GM18867 (cell line): ENCODE measurements at regions not wholly inside any gene's neighbourhood (a gene's known extent, or its start where the extent isn't known, plus 50 kb on each side); places are given as distances from the start of the nearest gene placed in this dataset.
"Not testable (repeated sequence)": the region's sequence is repeated elsewhere in the genome, so short reads cannot be mapped to it uniquely, and the experiment has no call there.

Experiments
- ATAC-seq: cut with Tn5 transposase; IDR thresholded peaks from one replicate; pipeline ENCODE4 v1.9.1; 2021; ENCODE audit warnings: mild to moderate bottlenecking, moderate library complexity; ENCODE audit not compliant: unreplicated experiment

- no peak for ATAC-seq
Observed at GRCh38 chr7:16933296-16934279, 51.8 kb upstream of the AGR3 start.

GRCh38 chr7:16934722-16935340 is 53.0 kb upstream of the AGR3 start:
- ATAC-seq = no peak

- ATAC-seq = no peak
Observed at GRCh38 chr7:16935341-16935735, 53.6 kb upstream of the AGR3 start.

- no peak for ATAC-seq
Observed at GRCh38 chr7:16936626-16937422, 55.0 kb upstream of the AGR3 start.

- ATAC-seq = no peak
Observed at GRCh38 chr7:16939161-16939560, 57.4 kb upstream of the AGR3 start.

- ATAC-seq = no peak
Observed at GRCh38 chr7:16940776-16941175, 59.0 kb upstream of the AGR3 start.

- no peak for ATAC-seq
Observed at GRCh38 chr7:16942929-16943509, 61.2 kb upstream of the AGR3 start.

GRCh38 chr7:16944936-16945335 is 63.2 kb upstream of the AGR3 start:
- ATAC-seq = no peak

- no peak for ATAC-seq
Observed at GRCh38 chr7:16945372-16945771, 63.6 kb upstream of the AGR3 start.

GRCh38 chr7:16948110-16948509 is 66.3 kb upstream of the AGR3 start:
- not testable (repeated sequence) for ATAC-seq

- ATAC-seq = no peak
Observed at GRCh38 chr7:16951483-16952080, 69.8 kb upstream of the AGR3 start.

GRCh38 chr7:16954321-16954720 is 72.5 kb upstream of the AGR3 start:
- ATAC-seq = no peak

GRCh38 chr7:16958724-16959123 is 76.9 kb upstream of the AGR3 start:
- ATAC-seq = no peak

- no peak for ATAC-seq
Observed at GRCh38 chr7:16960337-16960965, 78.7 kb upstream of the AGR3 start.

- no peak for ATAC-seq
Observed at GRCh38 chr7:16961641-16962040, 79.9 kb upstream of the AGR3 start.

GRCh38 chr7:16963044-16963443 is 81.3 kb upstream of the AGR3 start:
- no peak for ATAC-seq

- not testable (repeated sequence) for ATAC-seq
Observed at GRCh38 chr7:16965697-16966096, 83.9 kb upstream of the AGR3 start.

- no peak for ATAC-seq
Observed at GRCh38 chr7:16967300-16967811, 85.6 kb upstream of the AGR3 start.

GRCh38 chr7:16970732-16971482 is 89.1 kb upstream of the AGR3 start:
- no peak for ATAC-seq
